ENCODE measurements at regions not wholly inside any gene's neighbourhood (a gene's known extent, or its start where the extent isn't known, plus 50 kb on each side); places are given as distances from the start of the nearest gene placed in this dataset.

GRCh38 chr5:125214080-125214479 is 467.6 kb upstream of the ZNF608 start:
- TF ChIP-seq POLR2A (IDR thresholded peaks at IDR 0.05; ENCODE audit: low read depth, low read length) (no peak), TAF1 (IDR thresholded peaks at IDR 0.05; ENCODE audit: borderline replicate concordance, low read depth, low read length) (no peak), POLR2AphosphoS5 (IDR thresholded peaks at IDR 0.05; ENCODE audit: low read depth, low read length) (no peak)
- FAIRE-seq (peak; percentile 61), DNase-seq (ENCODE audit: insufficient read length) (no peak)

- FAIRE-seq (no peak), DNase-seq (ENCODE audit: insufficient read length) (no peak)
- no peak for TF ChIP-seq TAF1 (IDR thresholded peaks at IDR 0.05; ENCODE audit: borderline replicate concordance, low read depth, low read length)
- TF ChIP-seq POLR2AphosphoS5 (IDR thresholded peaks at IDR 0.05; ENCODE audit: low read depth, low read length): no peak
- no peak for TF ChIP-seq POLR2A (IDR thresholded peaks at IDR 0.05; ENCODE audit: low read depth, low read length)
These were observed 469.2 kb upstream of the ZNF608 start for GRCh38 chr5:125215593-125215992.

GRCh38 chr5:125219710-125220109 is 473.3 kb upstream of the ZNF608 start:
- TF ChIP-seq POLR2A (IDR thresholded peaks at IDR 0.05; ENCODE audit: low read depth, low read length): no peak
- TF ChIP-seq TAF1 (IDR thresholded peaks at IDR 0.05; ENCODE audit: borderline replicate concordance, low read depth, low read length): no peak
- TF ChIP-seq POLR2AphosphoS5 (IDR thresholded peaks at IDR 0.05; ENCODE audit: low read depth, low read length): no peak
- DNase-seq (ENCODE audit: insufficient read length): no peak
- peak; percentile 14 for FAIRE-seq

GRCh38 chr5:125220284-125220683 is 473.8 kb upstream of the ZNF608 start:
- FAIRE-seq: no peak
- no peak for TF ChIP-seq TAF1 (IDR thresholded peaks at IDR 0.05; ENCODE audit: borderline replicate concordance, low read depth, low read length)
- TF ChIP-seq POLR2A (IDR thresholded peaks at IDR 0.05; ENCODE audit: low read depth, low read length): no peak
- TF ChIP-seq POLR2AphosphoS5 (IDR thresholded peaks at IDR 0.05; ENCODE audit: low read depth, low read length): no peak
- no peak for DNase-seq (ENCODE audit: insufficient read length)

- no peak for DNase-seq (ENCODE audit: insufficient read length)
- FAIRE-seq: no peak
- no peak for TF ChIP-seq TAF1 (IDR thresholded peaks at IDR 0.05; ENCODE audit: borderline replicate concordance, low read depth, low read length)
- no peak for TF ChIP-seq POLR2A (IDR thresholded peaks at IDR 0.05; ENCODE audit: low read depth, low read length)
- no peak for TF ChIP-seq POLR2AphosphoS5 (IDR thresholded peaks at IDR 0.05; ENCODE audit: low read depth, low read length)
These were observed 476.3 kb upstream of the ZNF608 start for GRCh38 chr5:125222597-125223240.

GRCh38 chr5:125225424-125225823 is 479.0 kb upstream of the ZNF608 start:
- FAIRE-seq (no peak), DNase-seq (ENCODE audit: insufficient read length) (no peak)
- TF ChIP-seq POLR2AphosphoS5 (IDR thresholded peaks at IDR 0.05; ENCODE audit: low read depth, low read length) (no peak), POLR2A (IDR thresholded peaks at IDR 0.05; ENCODE audit: low read depth, low read length) (no peak), TAF1 (IDR thresholded peaks at IDR 0.05; ENCODE audit: borderline replicate concordance, low read depth, low read length) (no peak)

GRCh38 chr5:125226825-125227224 is 480.4 kb upstream of the ZNF608 start:
- TF ChIP-seq POLR2A (IDR thresholded peaks at IDR 0.05; ENCODE audit: low read depth, low read length): no peak
- no peak for TF ChIP-seq POLR2AphosphoS5 (IDR thresholded peaks at IDR 0.05; ENCODE audit: low read depth, low read length)
- no peak for TF ChIP-seq TAF1 (IDR thresholded peaks at IDR 0.05; ENCODE audit: borderline replicate concordance, low read depth, low read length)
- DNase-seq (ENCODE audit: insufficient read length) (no peak), FAIRE-seq (no peak)

- DNase-seq (ENCODE audit: insufficient read length) (no peak), FAIRE-seq (peak; percentile 56)
- no peak for TF ChIP-seq POLR2A (IDR thresholded peaks at IDR 0.05; ENCODE audit: low read depth, low read length)
- no peak for TF ChIP-seq POLR2AphosphoS5 (IDR thresholded peaks at IDR 0.05; ENCODE audit: low read depth, low read length)
- no peak for TF ChIP-seq TAF1 (IDR thresholded peaks at IDR 0.05; ENCODE audit: borderline replicate concordance, low read depth, low read length)
These were observed 481.1 kb upstream of the ZNF608 start for GRCh38 chr5:125227333-125228095.

- no peak for FAIRE-seq
- no peak for TF ChIP-seq POLR2A (IDR thresholded peaks at IDR 0.05; ENCODE audit: low read depth, low read length)
- no peak for TF ChIP-seq TAF1 (IDR thresholded peaks at IDR 0.05; ENCODE audit: borderline replicate concordance, low read depth, low read length)
- TF ChIP-seq POLR2AphosphoS5 (IDR thresholded peaks at IDR 0.05; ENCODE audit: low read depth, low read length): no peak
- DNase-seq (ENCODE audit: insufficient read length): no peak
These were observed 482.1 kb upstream of the ZNF608 start for GRCh38 chr5:125228363-125229070.

- no peak for FAIRE-seq
- no peak for DNase-seq (ENCODE audit: insufficient read length)
- no peak for TF ChIP-seq POLR2AphosphoS5 (IDR thresholded peaks at IDR 0.05; ENCODE audit: low read depth, low read length)
- TF ChIP-seq POLR2A (IDR thresholded peaks at IDR 0.05; ENCODE audit: low read depth, low read length): no peak
- TF ChIP-seq TAF1 (IDR thresholded peaks at IDR 0.05; ENCODE audit: borderline replicate concordance, low read depth, low read length): no peak
These were observed 483.1 kb upstream of the ZNF608 start for GRCh38 chr5:125229556-125229955.

- no peak for DNase-seq (ENCODE audit: insufficient read length)
- no peak for FAIRE-seq
- TF ChIP-seq TAF1 (IDR thresholded peaks at IDR 0.05; ENCODE audit: borderline replicate concordance, low read depth, low read length) (no peak), POLR2AphosphoS5 (IDR thresholded peaks at IDR 0.05; ENCODE audit: low read depth, low read length) (no peak), POLR2A (IDR thresholded peaks at IDR 0.05; ENCODE audit: low read depth, low read length) (no peak)
These were observed 486.4 kb upstream of the ZNF608 start for GRCh38 chr5:125232779-125233230.

Measured in GM12892 (cell line).